ENCODE measurements at regions not wholly inside any gene's neighbourhood (a gene's known extent, or its start where the extent isn't known, plus 50 kb on each side); places are given as distances from the start of the nearest gene placed in this dataset.

GRCh38 chr3:18670759-18671158 lies 245.6 kb upstream of the SATB1 start:
- no peak for TF ChIP-seq CTCF (IDR thresholded peaks at IDR 0.05; ENCODE audit: borderline replicate concordance, insufficient read depth, low read depth, low read length)

GRCh38 chr3:18669374-18669773 lies 244.2 kb upstream of the SATB1 start:
- TF ChIP-seq CTCF (IDR thresholded peaks at IDR 0.05; ENCODE audit: borderline replicate concordance, insufficient read depth, low read depth, low read length): no peak
- H3K4me3 ChIP-seq (ENCODE audit: low read depth, low read length): no peak overlapping the region

More at GRCh38 chr3:18670759-18671158, 245.6 kb upstream of the SATB1 start:
- no peak overlapping the region for H3K4me3 ChIP-seq (ENCODE audit: low read depth, low read length)

GRCh38 chr3:18667552-18667951 lies 242.4 kb upstream of the SATB1 start:
- no peak overlapping the region for H3K4me3 ChIP-seq (ENCODE audit: low read depth, low read length)
- TF ChIP-seq CTCF (IDR thresholded peaks at IDR 0.05; ENCODE audit: borderline replicate concordance, insufficient read depth, low read depth, low read length): no peak

- no peak overlapping the region for H3K4me3 ChIP-seq (ENCODE audit: low read depth, low read length)
- no peak for TF ChIP-seq CTCF (IDR thresholded peaks at IDR 0.05; ENCODE audit: borderline replicate concordance, insufficient read depth, low read depth, low read length)
These were observed 241.5 kb upstream of the SATB1 start for GRCh38 chr3:18666655-18667054.

- no peak overlapping the region for H3K4me3 ChIP-seq (ENCODE audit: low read depth, low read length)
- no peak for TF ChIP-seq CTCF (IDR thresholded peaks at IDR 0.05; ENCODE audit: borderline replicate concordance, insufficient read depth, low read depth, low read length)
These were observed 234.9 kb upstream of the SATB1 start for GRCh38 chr3:18660059-18660458.

- TF ChIP-seq CTCF (IDR thresholded peaks at IDR 0.05; ENCODE audit: borderline replicate concordance, insufficient read depth, low read depth, low read length): no peak
- H3K4me3 ChIP-seq (ENCODE audit: low read depth, low read length): no peak overlapping the region
These were observed 233.0 kb upstream of the SATB1 start for GRCh38 chr3:18657858-18658820.

GRCh38 chr3:18656866-18657265 lies 231.7 kb upstream of the SATB1 start:
- H3K4me3 ChIP-seq (ENCODE audit: low read depth, low read length): no peak overlapping the region
- TF ChIP-seq CTCF (IDR thresholded peaks at IDR 0.05; ENCODE audit: borderline replicate concordance, insufficient read depth, low read depth, low read length): no peak
